ENCODE measurements at regions not wholly inside any gene's neighbourhood (a gene's known extent, or its start where the extent isn't known, plus 50 kb on each side); places are given as distances from the start of the nearest gene placed in this dataset.
"Not testable (repeated sequence)": the region's sequence is repeated elsewhere in the genome, so short reads cannot be mapped to it uniquely, and the experiment has no call there.

GRCh38 chr17:55903028-55903690 lies 152.3 kb downstream of the PCTP start:
- DNase-seq (ENCODE audit: low read depth in 2 of 2) = no peak

- no peak for DNase-seq (ENCODE audit: low read depth in 2 of 2)
Measured at GRCh38 chr17:55909776-55910175, 158.9 kb downstream of the PCTP start.

- no peak for DNase-seq (ENCODE audit: low read depth in 2 of 2)
Measured at GRCh38 chr17:55911186-55911585, 160.3 kb downstream of the PCTP start.

GRCh38 chr17:55925440-55925839 lies 174.6 kb downstream of the PCTP start:
- no peak for DNase-seq (ENCODE audit: low read depth in 2 of 2)

GRCh38 chr17:55926276-55926990 lies 175.6 kb downstream of the PCTP start:
- no peak for DNase-seq (ENCODE audit: low read depth in 2 of 2)

GRCh38 chr17:55930291-55930809 lies 179.5 kb downstream of the PCTP start:
- no peak for DNase-seq (ENCODE audit: low read depth in 2 of 2)

GRCh38 chr17:55931446-55931845 lies 180.6 kb downstream of the PCTP start:
- no peak for DNase-seq (ENCODE audit: low read depth in 2 of 2)

GRCh38 chr17:55932973-55933372 lies 182.1 kb downstream of the PCTP start:
- DNase-seq (ENCODE audit: low read depth in 2 of 2) = no peak

GRCh38 chr17:55939181-55939810 lies 188.4 kb downstream of the PCTP start:
- not testable (repeated sequence) for DNase-seq (ENCODE audit: low read depth in 2 of 2)

GRCh38 chr17:55959756-55960155 lies 193.5 kb upstream of the ANKFN1 start:
- DNase-seq (ENCODE audit: low read depth in 2 of 2) = no peak

- no peak for DNase-seq (ENCODE audit: low read depth in 2 of 2)
Measured at GRCh38 chr17:55961386-55961785, 191.9 kb upstream of the ANKFN1 start.

GRCh38 chr17:55962951-55963401 lies 190.3 kb upstream of the ANKFN1 start:
- DNase-seq (ENCODE audit: low read depth in 2 of 2) = no peak

GRCh38 chr17:55964191-55964590 lies 189.1 kb upstream of the ANKFN1 start:
- DNase-seq (ENCODE audit: low read depth in 2 of 2) = no peak

GRCh38 chr17:55965051-55965450 lies 188.2 kb upstream of the ANKFN1 start:
- DNase-seq (ENCODE audit: low read depth in 2 of 2) = no peak

- DNase-seq (ENCODE audit: low read depth in 2 of 2) = no peak
Measured at GRCh38 chr17:55969562-55970324, 183.5 kb upstream of the ANKFN1 start.

GRCh38 chr17:55978578-55978977 lies 174.7 kb upstream of the ANKFN1 start:
- no peak for DNase-seq (ENCODE audit: low read depth in 2 of 2)

- DNase-seq (ENCODE audit: low read depth in 2 of 2) = no peak
Measured at GRCh38 chr17:55983096-55983495, 170.2 kb upstream of the ANKFN1 start.

GRCh38 chr17:55986817-55987216 lies 166.5 kb upstream of the ANKFN1 start:
- DNase-seq (ENCODE audit: low read depth in 2 of 2) = no peak

GRCh38 chr17:55988861-55989260 lies 164.4 kb upstream of the ANKFN1 start:
- DNase-seq (ENCODE audit: low read depth in 2 of 2) = no peak

- no peak for DNase-seq (ENCODE audit: low read depth in 2 of 2)
Measured at GRCh38 chr17:55990332-55991006, 162.8 kb upstream of the ANKFN1 start.

GRCh38 chr17:55996826-55997225 lies 156.4 kb upstream of the ANKFN1 start:
- DNase-seq (ENCODE audit: low read depth in 2 of 2) = no peak

All from activated CD4-positive, alpha-beta T cell treated with anti-CD3 and anti-CD28 coated beads for 24 hours (primary cell).